GM19324 (cell line): ENCODE measurements at regions not wholly inside any gene's neighbourhood (a gene's known extent, or its start where the extent isn't known, plus 50 kb on each side); places are given as distances from the start of the nearest gene placed in this dataset.

Experiments used
- ATAC-seq: cut with Tn5 transposase; IDR thresholded peaks from one replicate; pipeline ENCODE4 v1.9.1; 2021; ENCODE audit warnings: mild to moderate bottlenecking, moderate library complexity; ENCODE audit not compliant: unreplicated experiment, low FRiP score

DNA sequence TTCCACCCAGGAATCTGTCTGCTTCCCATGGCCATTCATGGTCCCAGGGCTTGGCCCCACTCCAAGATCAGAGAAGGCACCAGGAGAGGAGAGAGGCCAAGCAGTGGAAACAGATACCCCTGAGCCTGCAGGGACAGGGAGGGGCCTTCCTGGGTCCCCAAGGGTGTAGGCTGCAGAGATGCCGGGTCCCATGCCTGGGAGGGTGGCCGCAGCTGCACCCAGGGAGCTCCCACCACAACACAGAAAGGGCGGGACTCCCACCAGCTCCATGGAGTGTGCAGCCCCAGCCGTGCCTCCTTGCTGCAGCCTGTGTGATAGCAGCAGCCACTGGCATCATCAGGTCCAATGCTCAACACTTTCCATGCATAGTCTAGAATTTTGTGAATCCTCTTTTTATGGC lies 331.5 kb downstream of the UACA start:
- no peak for ATAC-seq

DNA sequence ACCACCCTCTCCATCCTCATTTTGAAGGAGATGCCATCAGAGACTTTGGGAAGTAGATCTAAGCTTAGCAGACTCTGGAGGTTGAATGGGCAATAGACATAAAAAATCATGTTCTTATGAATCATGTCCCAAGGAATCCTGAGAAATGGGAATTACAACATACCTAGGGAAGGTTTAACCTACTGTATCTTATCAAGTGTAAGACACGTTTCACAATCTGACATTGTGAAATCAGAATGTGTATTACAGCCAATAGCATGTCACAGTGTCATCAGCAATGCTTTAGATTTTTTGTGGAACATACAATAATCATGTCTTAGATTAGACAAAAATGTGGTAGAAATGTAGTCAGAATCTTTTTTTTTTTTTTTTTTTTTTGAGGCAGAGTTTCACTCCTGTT lies 332.4 kb upstream of the TLE3 start:
- ATAC-seq, result no peak

DNA sequence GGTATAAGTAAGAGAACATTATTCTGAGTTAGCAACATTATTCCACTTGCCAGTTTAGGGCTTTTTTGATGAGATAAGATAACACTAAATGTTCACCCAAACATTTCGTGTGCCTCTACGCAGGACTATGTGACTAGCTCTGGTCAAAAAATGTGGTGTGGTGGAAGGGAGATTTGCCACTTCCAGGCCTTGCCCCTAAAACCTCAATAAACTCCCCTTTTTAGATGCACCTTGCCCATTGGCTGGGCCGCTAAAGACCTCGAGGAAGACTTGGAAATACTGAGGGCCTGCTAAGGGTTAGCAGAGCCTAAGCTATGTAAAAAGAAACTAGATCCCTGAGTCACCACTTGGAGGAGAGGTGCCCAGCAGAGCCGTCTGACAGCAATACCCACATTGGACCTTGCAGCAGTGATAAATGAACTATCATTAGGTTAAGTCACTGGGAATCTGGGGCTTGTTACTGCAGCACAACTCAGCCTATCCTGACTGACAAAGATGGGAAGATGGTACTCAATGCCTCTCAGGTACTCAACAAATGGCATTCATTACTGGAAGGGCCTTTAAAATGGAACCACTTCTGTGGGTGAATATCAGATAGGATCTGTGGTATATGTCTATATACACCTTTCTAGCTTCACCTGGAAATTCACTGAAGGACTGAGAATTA lies 331.5 kb upstream of the TLE3 start:
- no peak for ATAC-seq

GRCh38 chr15:70428211-70428822 lies 330.6 kb upstream of the TLE3 start:
- no peak for ATAC-seq

DNA sequence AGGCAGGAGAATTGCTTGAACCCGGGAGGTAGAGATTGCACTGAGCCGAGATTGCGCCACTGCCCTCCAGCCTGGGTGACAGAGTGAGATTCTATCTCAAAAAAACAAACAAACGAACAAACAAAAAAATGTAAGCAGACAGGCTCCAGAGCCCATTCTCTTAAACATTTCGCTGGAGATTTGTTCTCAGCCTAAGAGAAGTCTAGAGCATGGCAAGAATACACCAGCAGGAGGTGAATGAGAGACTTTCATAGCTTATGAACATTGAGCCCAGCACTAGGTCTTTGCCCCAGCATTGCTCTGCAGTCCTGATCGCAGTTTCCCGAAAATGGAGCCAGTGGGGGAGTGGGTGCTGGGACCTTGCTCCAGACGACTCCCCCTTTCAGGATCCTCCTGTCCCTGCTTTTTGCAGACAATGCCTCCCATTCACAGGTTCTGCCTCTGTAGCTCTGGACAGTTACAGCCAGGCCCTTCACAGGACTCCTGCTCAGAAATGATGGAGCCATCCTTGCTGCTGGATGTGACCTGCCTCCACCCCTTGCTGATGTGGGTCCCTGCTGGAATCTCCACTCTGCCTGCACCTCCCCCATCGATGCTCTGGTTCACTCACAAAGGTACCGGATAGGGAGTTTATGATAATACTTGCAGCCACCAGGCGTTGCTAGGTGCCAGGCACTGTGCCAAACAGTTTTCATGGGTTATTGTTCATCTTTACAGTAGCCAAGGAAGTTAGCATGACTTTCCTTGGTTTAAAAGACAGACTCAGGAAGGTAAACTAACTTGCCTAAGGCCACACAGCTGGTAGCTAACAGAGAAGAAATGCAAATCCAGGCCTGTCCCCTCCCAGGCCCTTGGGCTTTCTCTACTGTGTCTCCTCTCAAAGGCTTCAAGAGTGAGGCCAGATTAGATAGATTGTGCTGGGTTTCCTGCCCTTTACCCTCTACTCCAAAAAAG lies 329.7 kb upstream of the TLE3 start:
- no peak for ATAC-seq

DNA sequence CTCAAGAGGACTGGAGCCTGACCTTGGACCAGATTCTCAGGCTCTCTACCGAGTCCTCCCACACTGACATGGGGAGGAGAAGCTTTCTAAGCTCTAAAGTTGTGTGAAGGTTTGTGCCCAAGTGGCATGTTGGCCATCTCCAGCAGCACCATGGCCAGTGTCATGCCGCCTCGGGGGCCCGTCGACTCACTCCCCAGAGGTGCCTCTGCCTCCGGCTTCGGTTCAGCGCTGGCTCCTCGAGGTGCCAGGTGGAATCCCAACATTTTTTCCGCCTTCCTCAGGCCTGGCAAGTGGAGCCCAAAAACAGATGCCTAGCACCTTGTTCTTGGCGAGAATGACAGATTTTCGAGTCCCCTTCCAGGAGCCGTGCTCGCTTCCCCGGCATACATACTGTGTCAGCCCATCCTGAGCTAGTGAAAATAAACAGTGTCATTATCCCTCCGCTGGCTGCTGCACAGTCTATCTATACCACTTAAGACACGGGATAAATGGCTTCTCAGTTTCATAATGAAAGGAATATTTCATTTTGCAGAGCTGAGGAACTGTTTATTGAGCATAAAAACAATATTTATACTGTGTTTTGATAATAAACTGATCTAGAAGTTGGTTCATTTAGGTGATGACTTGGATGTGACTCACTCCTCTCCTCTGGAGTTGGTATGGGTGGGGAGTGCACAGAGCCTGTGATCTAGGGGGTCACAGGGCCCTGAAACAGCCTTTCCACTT lies 328.5 kb upstream of the TLE3 start:
- no peak for ATAC-seq

GRCh38 chr15:70424937-70425411 lies 327.3 kb upstream of the TLE3 start:
- ATAC-seq, result no peak

GRCh38 chr15:70423267-70423666 lies 325.6 kb upstream of the TLE3 start:
- no peak for ATAC-seq

DNA sequence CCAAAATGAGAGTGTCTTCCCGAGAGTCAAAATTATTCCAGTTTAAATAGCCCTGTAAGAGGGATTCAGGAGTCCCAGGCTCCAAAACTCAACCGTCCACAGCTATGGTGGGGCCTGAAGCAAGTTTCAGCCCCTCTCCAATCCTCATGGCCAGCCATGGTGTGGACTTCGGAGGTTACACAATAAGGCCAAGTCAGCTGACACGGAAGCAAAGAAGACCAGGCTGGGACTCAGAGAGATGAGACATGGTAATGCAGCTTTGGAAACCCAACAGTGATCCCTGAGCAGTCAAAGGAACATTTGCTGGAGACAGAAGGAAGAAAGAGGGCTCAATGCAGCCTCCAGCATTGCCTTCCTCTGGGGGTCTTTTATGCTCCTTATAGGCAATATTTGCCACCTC lies 324.6 kb upstream of the TLE3 start:
- ATAC-seq, result no peak

DNA sequence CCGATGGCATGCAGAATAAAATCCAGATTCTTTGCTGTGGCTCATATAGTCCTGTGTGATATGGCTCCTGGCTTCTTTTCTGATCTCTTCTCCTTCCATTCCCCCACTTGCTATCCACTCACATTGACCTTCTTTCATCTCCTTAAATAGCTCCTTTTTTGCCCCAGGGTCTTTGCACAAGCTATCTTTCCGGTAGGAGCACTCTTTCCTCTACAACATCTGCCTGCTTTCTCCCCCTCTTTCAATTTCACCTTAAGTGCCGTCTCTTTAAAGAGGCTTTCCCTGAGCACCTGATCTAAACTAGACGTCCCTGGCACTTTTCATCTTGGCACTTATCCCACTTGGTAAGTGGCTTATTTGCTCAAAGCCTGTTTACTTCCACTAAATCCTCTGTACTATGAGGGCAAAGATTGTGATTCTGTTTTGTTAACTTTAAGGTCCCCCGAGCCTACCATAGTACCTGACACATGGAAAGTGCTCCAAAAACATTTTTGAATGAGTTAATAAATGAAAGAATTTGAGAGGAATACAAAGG lies 323.3 kb upstream of the TLE3 start:
- no peak for ATAC-seq

GRCh38 chr15:70420086-70420947 lies 322.6 kb upstream of the TLE3 start:
- ATAC-seq, result no peak

- no peak for ATAC-seq
These were observed 321.2 kb upstream of the TLE3 start for GRCh38 chr15:70418943-70419342.

- no peak for ATAC-seq
These were observed 319.8 kb upstream of the TLE3 start for GRCh38 chr15:70417535-70417934.

DNA sequence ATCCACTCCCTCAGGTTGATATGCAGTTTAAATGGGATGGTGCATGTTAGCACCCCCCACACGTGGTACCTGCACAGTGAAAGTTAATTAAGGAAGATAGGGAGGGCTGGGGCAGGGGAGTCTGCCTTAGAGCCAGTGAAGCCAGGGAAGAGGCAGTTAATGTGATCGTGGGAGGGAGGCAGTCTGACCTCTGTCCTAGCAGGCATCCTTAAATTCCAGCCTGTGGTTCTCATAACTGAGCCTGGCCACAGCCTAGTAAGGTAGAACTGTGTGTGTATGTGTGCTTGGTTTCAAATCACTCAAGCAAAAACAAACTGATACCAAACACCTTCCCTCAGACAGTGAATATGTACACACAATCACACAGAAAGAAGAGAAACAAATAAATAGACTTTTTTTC lies 319.1 kb upstream of the TLE3 start:
- no peak for ATAC-seq

- ATAC-seq, result no peak
These were observed 317.7 kb upstream of the TLE3 start for GRCh38 chr15:70415398-70415797.

DNA sequence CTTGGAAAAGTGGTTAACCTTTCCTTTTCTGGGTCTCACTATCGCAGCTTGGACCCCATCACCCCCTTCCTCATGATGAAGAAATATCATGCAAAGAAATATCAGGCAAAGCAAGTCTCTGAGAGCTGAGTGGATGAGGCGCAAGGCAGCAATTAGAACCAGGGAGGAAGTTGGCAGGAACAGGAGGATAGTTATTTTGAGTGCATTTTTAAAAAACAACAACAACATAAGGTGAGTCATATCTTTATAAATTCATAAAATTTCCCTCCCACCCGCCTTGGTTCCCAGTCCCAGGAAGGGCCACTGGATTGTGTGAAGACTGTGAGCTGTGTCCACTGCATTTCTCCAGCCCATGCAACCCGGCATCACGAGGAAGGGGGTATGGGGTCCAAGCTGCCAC lies 316.9 kb upstream of the TLE3 start:
- no peak for ATAC-seq

DNA sequence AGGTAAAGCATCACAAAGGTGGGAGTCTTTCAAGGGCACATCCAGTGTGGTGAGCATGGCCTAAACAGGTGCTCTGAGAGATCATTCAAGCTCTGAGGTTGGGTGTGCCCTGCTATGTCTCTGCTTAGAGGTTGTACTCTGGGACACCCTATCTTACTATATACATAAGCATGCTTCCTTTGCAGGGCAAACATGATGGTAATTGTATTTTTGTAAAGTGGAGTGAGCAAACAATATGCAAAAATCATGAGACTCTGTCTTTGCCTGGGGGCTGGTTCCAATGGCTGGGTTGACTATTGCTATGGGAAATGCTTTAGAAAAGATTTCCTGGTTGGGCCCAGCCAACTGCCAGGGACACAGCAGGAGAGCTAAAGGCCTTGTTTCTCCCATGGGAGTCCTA lies 315.1 kb upstream of the TLE3 start:
- no peak for ATAC-seq

DNA sequence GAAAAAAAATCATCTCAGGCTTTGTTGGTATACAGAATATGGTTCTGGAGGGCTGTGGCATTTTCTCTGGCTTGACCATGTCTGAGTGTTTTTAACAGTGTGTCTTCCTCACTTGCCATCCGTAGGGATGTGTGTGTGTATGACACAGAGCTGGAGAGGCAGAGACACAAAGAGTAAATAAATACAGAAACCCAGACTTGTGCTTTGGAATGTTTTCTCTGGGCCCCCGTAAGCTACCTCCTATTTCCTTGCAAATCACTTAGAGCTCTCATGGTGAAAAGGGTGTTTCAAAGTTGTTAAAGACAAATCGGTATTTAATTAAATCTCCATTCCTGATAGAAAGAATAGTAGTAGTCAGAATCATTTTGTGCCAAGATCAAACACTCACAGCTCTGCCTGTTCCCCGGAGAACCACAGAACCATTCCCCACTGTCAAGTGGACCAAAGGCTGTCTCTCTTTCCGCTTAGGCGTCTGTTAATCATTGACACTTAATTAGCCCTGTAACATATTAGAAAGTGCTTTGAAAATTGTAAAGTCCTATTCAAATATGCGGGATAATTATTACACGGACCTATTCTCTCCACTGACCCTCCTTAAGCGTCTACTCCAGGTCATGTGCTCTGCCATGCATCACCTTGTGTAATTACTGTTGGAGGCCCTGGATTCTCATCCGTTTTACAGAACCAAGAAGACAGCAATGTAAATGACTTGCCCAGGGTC lies 313.6 kb upstream of the TLE3 start:
- no peak for ATAC-seq
